ENCODE measurements at regions not wholly inside any gene's neighbourhood (a gene's known extent, or its start where the extent isn't known, plus 50 kb on each side); places are given as distances from the start of the nearest gene placed in this dataset.

DNA sequence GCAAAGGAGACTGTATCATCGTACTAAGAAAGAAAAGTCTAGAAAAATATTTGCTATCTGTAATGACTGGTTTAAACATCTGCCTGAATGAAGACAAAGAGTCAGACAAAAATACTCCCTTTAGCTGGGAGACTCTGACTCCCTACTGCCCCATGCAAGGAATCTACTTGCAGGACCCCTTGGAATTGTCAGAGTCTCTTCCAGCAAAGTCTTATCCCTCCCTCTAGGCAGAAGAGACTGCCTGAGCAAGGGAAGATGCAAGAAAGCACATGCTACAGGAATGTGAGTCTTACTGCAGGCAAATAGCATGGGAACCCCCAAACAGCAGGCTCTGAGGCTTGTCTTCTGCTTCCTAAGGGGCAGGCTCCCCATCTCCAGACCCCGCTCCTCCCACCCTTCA is 154.0 kb downstream of the KCNA5 start:
- DNase-seq (no peak), ATAC-seq (ENCODE audit: low read depth in 2 of 2) (no peak)
- Histone ChIP-seq H3K4me3 (ENCODE audit: low read depth, low read length) (no peak overlapping the region), H3K4me1 (ENCODE audit: control insufficient read depth, insufficient read depth, low read length, poor library complexity, severe bottlenecking) (no peaks in the 10 kb centered on the region), H3K36me3 (ENCODE audit: control insufficient read depth, insufficient read depth, low read length) (no peaks in the 10 kb centered on the region), H3K27ac (ENCODE audit: insufficient read depth, low read length, poor library complexity, severe bottlenecking) (no peak overlapping the region), H3K27me3 (ENCODE audit: control insufficient read depth, insufficient read depth, low read length) (peaks cover 2% of the 10 kb centered on the region), H3K9me3 (ENCODE audit: control insufficient read depth in 2 of 2, low read length in 2 of 2) (no peaks in the 10 kb centered on the region)
- H3K36me3 Mint-ChIP-seq, result no peaks in the 10 kb centered on the region
- H3K27me3 Mint-ChIP-seq, result peaks cover 10% of the 10 kb centered on the region
- no peak overlapping the region for H3K4me3 Mint-ChIP-seq
- no peak overlapping the region for H3K27ac Mint-ChIP-seq
- H3K9me3 Mint-ChIP-seq, result no peaks in the 10 kb centered on the region
- H3K4me1 Mint-ChIP-seq, result no peaks in the 10 kb centered on the region

DNA sequence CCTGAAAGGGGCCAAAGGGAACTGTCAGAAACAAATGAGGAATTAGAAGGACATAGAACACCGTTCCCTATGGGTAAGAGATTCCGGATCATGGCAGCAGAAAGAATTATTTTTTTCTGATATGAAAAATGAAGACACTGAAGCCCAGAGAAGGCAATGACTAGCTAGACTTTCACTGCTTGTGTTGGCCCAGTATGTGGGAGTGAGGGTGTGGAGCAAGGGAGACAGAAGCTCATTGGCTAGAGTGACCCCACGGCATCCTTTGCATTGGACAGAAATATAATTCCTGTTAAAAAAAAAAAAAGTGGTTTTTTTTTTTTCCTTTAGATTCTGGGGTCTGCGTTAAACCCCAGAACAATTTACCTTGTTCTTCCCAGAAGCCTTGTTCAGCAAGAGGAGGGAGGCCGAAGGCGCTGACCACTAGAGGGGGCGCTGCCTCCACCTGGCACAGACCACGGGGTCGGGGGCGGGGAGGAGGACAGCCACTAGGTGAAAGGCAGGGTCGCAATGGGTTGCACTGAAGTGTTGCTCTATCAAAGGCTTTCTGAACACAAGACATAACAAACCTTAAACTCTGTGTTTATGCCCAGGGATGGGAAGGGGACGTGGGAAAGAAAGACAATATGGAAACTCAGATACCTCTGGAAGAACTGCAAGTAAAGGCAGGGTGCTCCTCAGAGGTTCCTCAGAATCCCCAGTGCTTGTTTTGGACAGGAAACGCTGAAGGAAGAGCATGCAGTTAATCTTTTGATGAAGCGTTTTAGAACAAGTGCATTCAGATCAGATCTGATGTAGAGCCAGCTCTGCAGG is 156.8 kb downstream of the KCNA5 start:
- H3K27ac Mint-ChIP-seq, result no peak overlapping the region
- H3K27me3 Mint-ChIP-seq, result peaks cover 11% of the 10 kb centered on the region
- no peak overlapping the region for H3K4me3 Mint-ChIP-seq

DNA sequence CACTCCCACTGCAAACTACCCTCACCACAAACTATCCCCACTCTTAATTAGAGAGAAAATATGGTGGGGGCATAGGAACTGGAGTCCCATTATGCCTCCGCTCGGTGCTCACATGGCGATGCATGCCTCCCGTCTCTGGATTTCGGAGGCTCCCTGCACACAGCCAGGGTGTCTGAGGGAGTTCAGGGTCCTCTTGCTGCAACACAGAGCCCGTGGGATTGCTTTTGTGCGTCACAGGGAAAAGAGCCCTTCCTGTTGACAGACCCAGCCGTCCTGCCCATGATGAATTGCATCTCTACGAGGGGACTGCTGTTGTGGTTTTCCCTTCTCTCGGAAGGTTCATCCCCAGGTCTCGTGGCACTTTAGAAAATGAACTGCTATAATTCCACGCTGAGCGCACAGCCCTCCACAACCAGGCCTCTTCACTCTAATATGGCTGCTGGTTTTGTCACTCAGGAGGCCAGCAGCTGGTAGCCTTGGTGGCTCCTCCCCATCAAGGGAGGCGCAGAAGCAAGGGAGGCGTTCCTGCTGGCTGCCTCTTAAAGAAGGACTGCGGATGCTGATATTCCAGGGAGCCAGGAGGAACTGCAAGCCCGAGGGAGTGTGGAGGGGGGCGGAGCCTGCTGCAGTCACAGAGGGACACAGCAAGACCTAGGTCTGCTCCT is 158.0 kb downstream of the KCNA5 start:
- Mint-ChIP-seq H3K36me3 (no peaks in the 10 kb centered on the region), H3K4me3 (no peak overlapping the region), H3K27me3 (peaks cover 11% of the 10 kb centered on the region), H3K27ac (no peak overlapping the region), H3K9me3 (peaks cover 0 to 10% (median 0%) of the 10 kb centered on the region in 7 donors), H3K4me1 (no peaks in the 10 kb centered on the region)
- no peaks in the 10 kb centered on the region for H3K36me3 ChIP-seq (ENCODE audit: control insufficient read depth, insufficient read depth, low read length)
- ATAC-seq (ENCODE audit: low read depth in 2 of 2) (no peak), DNase-seq (no peak)
- no peaks in the 10 kb centered on the region for H3K9me3 ChIP-seq (ENCODE audit: control insufficient read depth in 2 of 2, low read length in 2 of 2)
- no peak overlapping the region for H3K27ac ChIP-seq (ENCODE audit: insufficient read depth, low read length, poor library complexity, severe bottlenecking)
- no peaks in the 10 kb centered on the region for H3K4me1 ChIP-seq (ENCODE audit: control insufficient read depth, insufficient read depth, low read length, poor library complexity, severe bottlenecking)
- peaks cover 2% of the 10 kb centered on the region for H3K27me3 ChIP-seq (ENCODE audit: control insufficient read depth, insufficient read depth, low read length)
- no peak overlapping the region for H3K4me3 ChIP-seq (ENCODE audit: low read depth, low read length)

More for the DNA sequence above, 156.8 kb downstream of the KCNA5 start:
- ATAC-seq (ENCODE audit: low read depth in 2 of 2), result no peak
- peaks cover 0 to 9% (median 0%) of the 10 kb centered on the region in 7 donors for H3K9me3 Mint-ChIP-seq
- H3K4me1 ChIP-seq (ENCODE audit: control insufficient read depth, insufficient read depth, low read length, poor library complexity, severe bottlenecking), result no peaks in the 10 kb centered on the region
- DNase-seq, result peak in 1 of 3 donors; percentile 4
- peaks cover 2% of the 10 kb centered on the region for H3K27me3 ChIP-seq (ENCODE audit: control insufficient read depth, insufficient read depth, low read length)
- no peaks in the 10 kb centered on the region for H3K36me3 ChIP-seq (ENCODE audit: control insufficient read depth, insufficient read depth, low read length)
- no peak overlapping the region for H3K4me3 ChIP-seq (ENCODE audit: low read depth, low read length)
- H3K4me1 Mint-ChIP-seq, result no peaks in the 10 kb centered on the region
- no peaks in the 10 kb centered on the region for H3K36me3 Mint-ChIP-seq
- H3K27ac ChIP-seq (ENCODE audit: insufficient read depth, low read length, poor library complexity, severe bottlenecking), result no peak overlapping the region
- no peaks in the 10 kb centered on the region for H3K9me3 ChIP-seq (ENCODE audit: control insufficient read depth in 2 of 2, low read length in 2 of 2)

DNA sequence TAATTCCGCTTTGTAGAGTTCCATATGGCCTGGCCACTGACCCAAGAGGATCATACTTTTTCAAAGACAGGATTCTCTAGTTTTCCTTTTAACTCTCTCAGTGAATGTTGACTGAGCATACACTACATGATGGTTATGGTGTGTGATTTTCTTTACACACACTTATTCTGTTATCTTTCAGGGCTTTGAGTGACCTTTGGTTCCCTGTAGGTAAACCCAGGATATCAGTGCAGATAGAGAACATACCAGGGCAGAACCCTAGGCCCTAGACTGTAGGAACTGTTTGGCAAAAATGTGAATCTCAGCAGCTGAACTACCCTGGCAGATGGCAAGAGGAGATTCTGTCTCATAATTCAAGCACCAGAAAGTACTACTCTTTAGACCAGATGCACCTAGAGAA is 159.6 kb downstream of the KCNA5 start:
- H3K36me3 Mint-ChIP-seq, result no peaks in the 10 kb centered on the region
- no peak for DNase-seq
- H3K4me1 Mint-ChIP-seq, result no peaks in the 10 kb centered on the region
- H3K27me3 Mint-ChIP-seq, result peaks cover 6% of the 10 kb centered on the region
- H3K27ac ChIP-seq (ENCODE audit: insufficient read depth, low read length, poor library complexity, severe bottlenecking), result no peak overlapping the region
- H3K27ac Mint-ChIP-seq, result no peak overlapping the region
- no peak overlapping the region for H3K4me3 ChIP-seq (ENCODE audit: low read depth, low read length)
- H3K9me3 Mint-ChIP-seq, result peaks cover 0 to 10% (median 0%) of the 10 kb centered on the region in 7 donors
- no peak overlapping the region for H3K4me3 Mint-ChIP-seq
- no peak for ATAC-seq (ENCODE audit: low read depth in 2 of 2)
- H3K36me3 ChIP-seq (ENCODE audit: control insufficient read depth, insufficient read depth, low read length), result no peaks in the 10 kb centered on the region
- no peaks in the 10 kb centered on the region for H3K9me3 ChIP-seq (ENCODE audit: control insufficient read depth in 2 of 2, low read length in 2 of 2)
- H3K27me3 ChIP-seq (ENCODE audit: control insufficient read depth, insufficient read depth, low read length), result peaks cover 2% of the 10 kb centered on the region
- H3K4me1 ChIP-seq (ENCODE audit: control insufficient read depth, insufficient read depth, low read length, poor library complexity, severe bottlenecking), result no peaks in the 10 kb centered on the region

DNA sequence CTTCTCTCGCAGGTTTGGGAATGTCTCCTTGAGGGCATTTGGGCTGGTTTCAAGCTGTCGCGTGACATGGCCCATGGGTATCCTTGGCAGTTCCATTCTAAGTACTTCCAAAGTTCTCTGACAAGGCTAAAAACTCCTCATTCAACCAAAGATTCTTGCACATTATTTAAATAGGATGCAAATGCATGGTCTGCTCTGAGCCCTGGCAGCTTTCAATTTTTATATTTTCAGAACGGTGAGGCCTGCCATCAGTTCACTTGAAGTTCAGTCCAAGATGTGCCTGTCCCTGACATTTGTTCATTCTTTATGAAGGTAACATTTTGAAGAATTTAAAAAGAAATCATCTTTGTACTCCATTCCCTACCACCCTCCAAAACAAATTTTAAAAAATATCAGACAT is 160.0 kb downstream of the KCNA5 start:
- H3K4me1 Mint-ChIP-seq, result no peaks in the 10 kb centered on the region
- no peaks in the 10 kb centered on the region for H3K9me3 ChIP-seq (ENCODE audit: control insufficient read depth in 2 of 2, low read length in 2 of 2)
- H3K27ac Mint-ChIP-seq, result no peak overlapping the region
- peaks cover 0 to 10% (median 0%) of the 10 kb centered on the region in 7 donors for H3K9me3 Mint-ChIP-seq
- no peaks in the 10 kb centered on the region for H3K36me3 Mint-ChIP-seq
- H3K27me3 ChIP-seq (ENCODE audit: control insufficient read depth, insufficient read depth, low read length), result peaks cover 2% of the 10 kb centered on the region
- H3K36me3 ChIP-seq (ENCODE audit: control insufficient read depth, insufficient read depth, low read length), result no peaks in the 10 kb centered on the region
- no peak overlapping the region for H3K4me3 ChIP-seq (ENCODE audit: low read depth, low read length)
- no peak overlapping the region for H3K4me3 Mint-ChIP-seq
- no peak for DNase-seq
- H3K4me1 ChIP-seq (ENCODE audit: control insufficient read depth, insufficient read depth, low read length, poor library complexity, severe bottlenecking), result no peaks in the 10 kb centered on the region
- peaks cover 4% of the 10 kb centered on the region for H3K27me3 Mint-ChIP-seq
- no peak for ATAC-seq (ENCODE audit: low read depth in 2 of 2)
- no peak overlapping the region for H3K27ac ChIP-seq (ENCODE audit: insufficient read depth, low read length, poor library complexity, severe bottlenecking)

DNA sequence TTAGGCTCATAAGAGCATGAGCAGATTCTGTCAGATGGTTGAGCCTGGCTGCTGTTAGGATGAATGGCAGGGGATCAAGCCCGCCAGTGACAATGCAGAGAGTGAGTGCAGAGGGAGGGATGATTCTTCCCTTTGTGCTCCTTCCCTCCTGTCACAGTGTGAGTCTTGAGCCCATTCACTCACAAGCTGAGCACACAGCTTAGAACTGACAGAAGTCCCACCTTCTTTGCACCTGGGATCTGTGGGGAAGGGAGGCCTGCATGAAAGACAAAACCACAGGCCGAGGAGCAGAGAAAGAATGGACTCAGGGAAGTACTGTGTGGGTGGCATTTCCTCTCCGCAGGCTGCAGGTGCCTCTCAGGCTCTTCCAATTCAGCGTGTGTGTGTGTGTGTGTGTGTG is 160.6 kb downstream of the KCNA5 start:
- DNase-seq (no peak), ATAC-seq (ENCODE audit: low read depth in 2 of 2) (no peak)
- no peak overlapping the region for H3K4me3 Mint-ChIP-seq
- Histone ChIP-seq H3K27ac (ENCODE audit: insufficient read depth, low read length, poor library complexity, severe bottlenecking) (no peak overlapping the region), H3K4me1 (ENCODE audit: control insufficient read depth, insufficient read depth, low read length, poor library complexity, severe bottlenecking) (no peaks in the 10 kb centered on the region), H3K4me3 (ENCODE audit: low read depth, low read length) (no peak overlapping the region), H3K36me3 (ENCODE audit: control insufficient read depth, insufficient read depth, low read length) (no peaks in the 10 kb centered on the region), H3K9me3 (ENCODE audit: control insufficient read depth in 2 of 2, low read length in 2 of 2) (no peaks in the 10 kb centered on the region), H3K27me3 (ENCODE audit: control insufficient read depth, insufficient read depth, low read length) (peaks cover 2% of the 10 kb centered on the region)
- H3K36me3 Mint-ChIP-seq, result no peaks in the 10 kb centered on the region
- H3K9me3 Mint-ChIP-seq, result peaks cover 0 to 10% (median 0%) of the 10 kb centered on the region in 7 donors
- H3K27ac Mint-ChIP-seq, result no peak overlapping the region
- no peaks in the 10 kb centered on the region for H3K4me1 Mint-ChIP-seq
- peaks cover 4% of the 10 kb centered on the region for H3K27me3 Mint-ChIP-seq

DNA sequence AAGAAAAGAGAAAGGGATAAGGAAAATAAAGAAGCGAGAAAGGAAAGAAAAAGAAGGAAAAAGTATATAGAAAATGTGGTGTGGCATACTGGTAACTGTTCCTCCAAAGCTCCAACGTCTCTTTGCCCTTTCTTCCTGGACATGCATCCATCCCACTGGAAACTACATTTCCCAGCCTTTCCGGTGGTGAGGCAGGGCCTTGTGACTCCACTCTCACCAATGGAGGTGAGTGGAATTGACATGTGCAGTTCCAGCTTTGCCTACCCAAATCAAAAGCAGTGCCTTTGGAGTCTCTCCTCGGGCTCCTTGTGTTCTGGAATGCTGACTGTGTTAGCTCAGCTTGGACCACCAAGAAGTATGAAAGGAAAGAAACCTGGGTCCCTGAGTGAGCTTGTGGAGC is 161.2 kb downstream of the KCNA5 start:
- ATAC-seq (ENCODE audit: low read depth in 2 of 2) (no peak), DNase-seq (no peak)
- Mint-ChIP-seq H3K36me3 (no peaks in the 10 kb centered on the region), H3K27me3 (peaks cover 4% of the 10 kb centered on the region), H3K27ac (no peak overlapping the region), H3K4me3 (no peak overlapping the region), H3K4me1 (no peaks in the 10 kb centered on the region), H3K9me3 (peaks cover 0 to 10% (median 0%) of the 10 kb centered on the region in 7 donors)
- H3K36me3 ChIP-seq (ENCODE audit: control insufficient read depth, insufficient read depth, low read length), result no peaks in the 10 kb centered on the region
- H3K4me3 ChIP-seq (ENCODE audit: low read depth, low read length), result no peak overlapping the region
- H3K27ac ChIP-seq (ENCODE audit: insufficient read depth, low read length, poor library complexity, severe bottlenecking), result no peak overlapping the region
- no peaks in the 10 kb centered on the region for H3K4me1 ChIP-seq (ENCODE audit: control insufficient read depth, insufficient read depth, low read length, poor library complexity, severe bottlenecking)
- no peaks in the 10 kb centered on the region for H3K9me3 ChIP-seq (ENCODE audit: control insufficient read depth in 2 of 2, low read length in 2 of 2)
- no peaks in the 10 kb centered on the region for H3K27me3 ChIP-seq (ENCODE audit: control insufficient read depth, insufficient read depth, low read length)
